ENCODE measurements at regions not wholly inside any gene's neighbourhood (a gene's known extent, or its start where the extent isn't known, plus 50 kb on each side); places are given as distances from the start of the nearest gene placed in this dataset.
"Not testable (repeated sequence)": the region's sequence is repeated elsewhere in the genome, so short reads cannot be mapped to it uniquely, and the experiment has no call there.

DNA sequence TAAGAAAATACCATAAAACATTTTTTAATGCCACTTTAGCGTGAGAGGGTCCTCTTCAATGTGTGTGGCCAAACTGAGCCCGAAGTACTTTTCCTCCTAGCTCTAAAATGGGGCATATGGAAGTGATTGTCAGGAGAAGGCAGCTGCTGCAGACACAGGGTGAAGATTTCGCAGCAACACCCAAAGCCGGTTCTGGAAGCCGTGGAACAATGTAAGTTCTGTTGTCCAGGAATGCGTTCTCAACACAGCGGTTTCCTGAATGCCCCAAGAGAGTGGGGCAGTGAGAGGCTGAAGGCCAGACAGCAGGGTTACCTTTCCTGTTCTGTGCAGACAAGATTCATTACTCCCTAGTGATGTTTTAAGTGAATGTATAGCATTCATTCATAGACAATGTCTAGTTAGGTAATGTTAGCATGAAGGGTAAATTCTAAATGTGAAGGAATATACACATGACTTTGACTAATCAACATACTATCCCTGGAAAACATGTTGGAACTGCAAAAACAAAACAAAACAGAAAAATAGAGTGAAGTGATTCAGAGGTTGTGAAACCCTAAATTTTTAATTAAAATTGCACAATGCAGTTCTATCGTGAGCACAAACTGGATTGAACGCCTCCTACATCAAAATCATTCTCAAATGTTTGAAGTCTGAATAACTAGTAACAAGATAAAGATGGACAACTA lies 197.0 kb upstream of the SEMA6A start:
- Histone ChIP-seq H3K4me3 (ENCODE audit: low read length) (no peak overlapping the region), H3F3A (ENCODE audit: insufficient read depth, low read length) (no peaks in the 10 kb centered on the region), H2AFZ (ENCODE audit: low read length) (no peak overlapping the region), H3K9me3 (replicated peaks; ENCODE audit: insufficient read depth, low read length) (no peaks in the 10 kb centered on the region), H3K4me2 (ENCODE audit: low read depth, low read length) (no peak overlapping the region), H4K20me1 (ENCODE audit: insufficient read depth, low read length) (no peaks in the 10 kb centered on the region), H3K27me3 (replicated peaks; ENCODE audit: insufficient read depth, low read length) (no peaks in the 10 kb centered on the region), H3K36me3 (replicated peaks; ENCODE audit: insufficient read depth, low read length) (no peaks in the 10 kb centered on the region), H3K27ac (ENCODE audit: low read length) (no peak overlapping the region), H3K9ac (ENCODE audit: low read length) (no peak overlapping the region), H3K79me2 (ENCODE audit: low read length) (no peaks in the 10 kb centered on the region), H3K9me2 (replicated peaks; ENCODE audit: insufficient read depth, low read length) (no peaks in the 10 kb centered on the region), H3K4me1 (ENCODE audit: low read length) (no peaks in the 10 kb centered on the region)
- no peak for DNase-seq
- TF ChIP-seq, protein P1, sequence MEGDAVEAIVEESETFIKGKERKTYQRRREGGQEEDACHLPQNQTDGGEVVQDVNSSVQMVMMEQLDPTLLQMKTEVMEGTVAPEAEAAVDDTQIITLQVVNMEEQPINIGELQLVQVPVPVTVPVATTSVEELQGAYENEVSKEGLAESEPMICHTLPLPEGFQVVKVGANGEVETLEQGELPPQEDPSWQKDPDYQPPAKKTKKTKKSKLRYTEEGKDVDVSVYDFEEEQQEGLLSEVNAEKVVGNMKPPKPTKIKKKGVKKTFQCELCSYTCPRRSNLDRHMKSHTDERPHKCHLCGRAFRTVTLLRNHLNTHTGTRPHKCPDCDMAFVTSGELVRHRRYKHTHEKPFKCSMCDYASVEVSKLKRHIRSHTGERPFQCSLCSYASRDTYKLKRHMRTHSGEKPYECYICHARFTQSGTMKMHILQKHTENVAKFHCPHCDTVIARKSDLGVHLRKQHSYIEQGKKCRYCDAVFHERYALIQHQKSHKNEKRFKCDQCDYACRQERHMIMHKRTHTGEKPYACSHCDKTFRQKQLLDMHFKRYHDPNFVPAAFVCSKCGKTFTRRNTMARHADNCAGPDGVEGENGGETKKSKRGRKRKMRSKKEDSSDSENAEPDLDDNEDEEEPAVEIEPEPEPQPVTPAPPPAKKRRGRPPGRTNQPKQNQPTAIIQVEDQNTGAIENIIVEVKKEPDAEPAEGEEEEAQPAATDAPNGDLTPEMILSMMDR (IDR thresholded peaks at IDR 0.05; ENCODE audit: low read length): no peak
- no peak for TF ChIP-seq EZH2phosphoT487 (IDR thresholded peaks at IDR 0.05; ENCODE audit: low read length)
- no peak for TF ChIP-seq EZH2 (optimal IDR thresholded peaks at IDR 0.05; ENCODE audit: low read depth, low read length)

DNA sequence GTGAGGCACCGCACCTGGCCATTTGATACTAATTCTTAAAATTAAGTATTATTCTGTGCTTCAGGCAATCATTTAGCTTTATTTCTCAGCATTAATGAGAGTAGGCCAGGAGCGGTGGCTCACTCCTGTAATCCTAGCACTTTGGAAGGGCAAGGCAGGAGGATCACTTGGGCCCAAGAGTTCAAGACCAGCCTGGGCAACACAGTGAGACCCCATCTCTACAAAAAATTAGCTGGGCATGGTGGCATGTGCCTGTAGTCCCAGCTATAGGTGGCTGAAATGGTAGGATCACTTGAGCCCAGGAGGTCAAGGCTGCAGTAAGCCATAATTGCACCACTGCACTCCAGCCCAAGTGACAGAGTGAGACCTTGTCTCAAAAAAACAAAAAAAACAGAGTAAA lies 195.3 kb upstream of the SEMA6A start:
- not testable (repeated sequence) for H2AFZ ChIP-seq (ENCODE audit: low read length); H3K27ac ChIP-seq (ENCODE audit: low read length); DNase-seq; H4K20me1 ChIP-seq (ENCODE audit: insufficient read depth, low read length); H3K4me3 ChIP-seq (ENCODE audit: low read length); H3K79me2 ChIP-seq (ENCODE audit: low read length); H3K4me2 ChIP-seq (ENCODE audit: low read depth, low read length); H3F3A ChIP-seq (ENCODE audit: insufficient read depth, low read length); H3K4me1 ChIP-seq (ENCODE audit: low read length); H3K36me3 ChIP-seq (replicated peaks; ENCODE audit: insufficient read depth, low read length); H3K9me3 ChIP-seq (replicated peaks; ENCODE audit: insufficient read depth, low read length); H3K27me3 ChIP-seq (replicated peaks; ENCODE audit: insufficient read depth, low read length); H3K9me2 ChIP-seq (replicated peaks; ENCODE audit: insufficient read depth, low read length); H3K9ac ChIP-seq (ENCODE audit: low read length)

DNA sequence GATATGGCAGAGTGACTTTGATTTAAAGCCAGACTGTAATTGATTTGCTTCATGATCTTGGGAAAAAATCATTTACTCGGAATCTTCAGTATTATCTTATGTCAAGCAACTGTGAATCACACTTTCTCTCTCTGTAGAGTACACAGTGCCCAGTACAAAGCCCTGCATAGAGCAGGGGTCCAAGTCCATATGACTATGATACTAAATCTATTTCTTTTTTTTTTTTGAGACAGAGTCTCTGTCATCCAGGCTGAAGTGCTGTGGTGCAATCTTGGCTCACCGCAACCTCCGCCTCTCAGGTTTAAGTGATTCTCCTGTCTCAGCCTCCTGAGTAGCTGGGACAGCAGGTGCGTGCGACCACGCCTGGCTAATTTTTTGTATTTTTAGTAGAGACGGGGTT lies 194.8 kb upstream of the SEMA6A start:
- Histone ChIP-seq H3K4me1 (ENCODE audit: low read length) (no peaks in the 10 kb centered on the region), H3K27ac (ENCODE audit: low read length) (no peak overlapping the region), H3K27me3 (replicated peaks; ENCODE audit: insufficient read depth, low read length) (no peaks in the 10 kb centered on the region), H3F3A (ENCODE audit: insufficient read depth, low read length) (no peaks in the 10 kb centered on the region), H2AFZ (ENCODE audit: low read length) (no peak overlapping the region), H3K9me3 (replicated peaks; ENCODE audit: insufficient read depth, low read length) (no peaks in the 10 kb centered on the region), H3K9me2 (replicated peaks; ENCODE audit: insufficient read depth, low read length) (no peaks in the 10 kb centered on the region), H3K4me2 (ENCODE audit: low read depth, low read length) (no peak overlapping the region), H3K36me3 (replicated peaks; ENCODE audit: insufficient read depth, low read length) (no peaks in the 10 kb centered on the region), H4K20me1 (ENCODE audit: insufficient read depth, low read length) (no peaks in the 10 kb centered on the region), H3K9ac (ENCODE audit: low read length) (no peak overlapping the region), H3K4me3 (ENCODE audit: low read length) (no peak overlapping the region), H3K79me2 (ENCODE audit: low read length) (no peaks in the 10 kb centered on the region)
- no peak for TF ChIP-seq EZH2 (optimal IDR thresholded peaks at IDR 0.05; ENCODE audit: low read depth, low read length)
- TF ChIP-seq, protein P1 (IDR thresholded peaks at IDR 0.05; ENCODE audit: low read length): no peak
- no peak for TF ChIP-seq EZH2phosphoT487 (IDR thresholded peaks at IDR 0.05; ENCODE audit: low read length)
- no peak for DNase-seq

DNA sequence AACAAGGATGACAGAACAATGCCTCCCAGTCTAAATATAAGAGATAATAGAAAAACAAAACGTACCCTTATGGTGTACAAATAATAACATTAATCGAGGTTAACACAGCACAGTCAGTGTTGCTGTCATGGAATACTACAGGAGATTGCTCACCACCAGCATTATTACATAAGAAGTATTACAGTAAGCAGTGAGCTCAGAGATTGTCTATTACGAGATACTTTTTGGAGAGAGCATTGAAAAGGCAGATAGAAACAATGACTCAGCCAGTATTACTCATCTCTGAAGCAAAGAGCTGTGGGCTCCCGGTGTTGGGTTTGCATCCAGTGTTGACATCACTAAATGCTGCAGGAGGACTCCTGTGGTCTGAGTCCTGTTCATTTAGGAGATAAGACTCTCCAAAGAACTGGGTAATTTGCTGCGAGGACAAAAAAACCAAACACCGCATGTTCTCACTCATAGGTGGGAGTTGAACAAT lies 191.9 kb upstream of the SEMA6A start:
- H4K20me1 ChIP-seq (ENCODE audit: insufficient read depth, low read length): no peaks in the 10 kb centered on the region
- H2AFZ ChIP-seq (ENCODE audit: low read length): no peak overlapping the region
- H3F3A ChIP-seq (ENCODE audit: insufficient read depth, low read length): no peaks in the 10 kb centered on the region
- H3K36me3 ChIP-seq (replicated peaks; ENCODE audit: insufficient read depth, low read length): no peaks in the 10 kb centered on the region
- no peak overlapping the region for H3K4me2 ChIP-seq (ENCODE audit: low read depth, low read length)
- H3K27me3 ChIP-seq (replicated peaks; ENCODE audit: insufficient read depth, low read length): no peaks in the 10 kb centered on the region
- H3K9me3 ChIP-seq (replicated peaks; ENCODE audit: insufficient read depth, low read length): no peaks in the 10 kb centered on the region
- H3K79me2 ChIP-seq (ENCODE audit: low read length): no peaks in the 10 kb centered on the region
- no peaks in the 10 kb centered on the region for H3K4me1 ChIP-seq (ENCODE audit: low read length)
- H3K27ac ChIP-seq (ENCODE audit: low read length): no peak overlapping the region
- TF ChIP-seq EZH2phosphoT487 (IDR thresholded peaks at IDR 0.05; ENCODE audit: low read length) (no peak), EZH2 (optimal IDR thresholded peaks at IDR 0.05; ENCODE audit: low read depth, low read length) (no peak)
- TF ChIP-seq, protein P1 (IDR thresholded peaks at IDR 0.05; ENCODE audit: low read length): no peak
- DNase-seq: no peak
- H3K4me3 ChIP-seq (ENCODE audit: low read length): no peak overlapping the region
- no peaks in the 10 kb centered on the region for H3K9me2 ChIP-seq (replicated peaks; ENCODE audit: insufficient read depth, low read length)
- H3K9ac ChIP-seq (ENCODE audit: low read length): no peak overlapping the region
